ENCODE measurements at regions not wholly inside any gene's neighbourhood (a gene's known extent, or its start where the extent isn't known, plus 50 kb on each side); places are given as distances from the start of the nearest gene placed in this dataset.

DNA sequence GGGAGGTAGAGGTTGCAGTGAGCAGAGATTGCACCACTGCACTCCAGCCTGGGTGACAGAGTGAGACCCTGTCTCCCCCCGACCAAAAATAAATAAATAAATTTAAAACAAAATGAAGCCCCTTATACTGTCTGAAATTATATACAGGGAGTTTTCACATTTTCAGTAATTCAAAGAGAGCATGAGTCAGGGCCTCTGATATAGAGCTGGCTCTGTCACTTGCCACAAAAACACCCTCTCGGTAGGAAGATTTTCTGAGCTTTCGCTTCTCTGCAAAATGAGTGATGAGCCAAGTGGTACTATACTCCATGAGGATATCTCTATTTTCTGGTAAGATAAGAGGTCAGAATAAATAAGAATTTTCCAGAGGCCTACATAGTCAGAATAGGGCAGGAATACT lies 462.9 kb downstream of the COG6 start (continued):
- TF ChIP-seq ZNF407 (IDR thresholded peaks at IDR 0.05; ENCODE audit: low read depth) (no peak), ZNF274 (IDR thresholded peaks at IDR 0.05; ENCODE audit: borderline replicate concordance, low read depth, low read length) (no peak), ZNF507 (tag; conservative IDR thresholded peaks at IDR 0.05) (no peak), PBX2 (CRISPR knock-in tag; IDR thresholded peaks at IDR 0.05; ENCODE audit: low read depth) (no peak), PBX2 (tag; conservative IDR thresholded peaks at IDR 0.05; ENCODE audit: low read depth) (no peak), ZNF133 (CRISPR knock-in tag; IDR thresholded peaks at IDR 0.05) (no peak), SIX5 (IDR thresholded peaks at IDR 0.05; ENCODE audit: borderline replicate concordance in 1 of 2, insufficient read depth in 1 of 2, low read depth in 1 of 2, low read length in 2 of 2) (no peak)
